ENCODE measurements at regions not wholly inside any gene's neighbourhood (a gene's known extent, or its start where the extent isn't known, plus 50 kb on each side); places are given as distances from the start of the nearest gene placed in this dataset.

DNA sequence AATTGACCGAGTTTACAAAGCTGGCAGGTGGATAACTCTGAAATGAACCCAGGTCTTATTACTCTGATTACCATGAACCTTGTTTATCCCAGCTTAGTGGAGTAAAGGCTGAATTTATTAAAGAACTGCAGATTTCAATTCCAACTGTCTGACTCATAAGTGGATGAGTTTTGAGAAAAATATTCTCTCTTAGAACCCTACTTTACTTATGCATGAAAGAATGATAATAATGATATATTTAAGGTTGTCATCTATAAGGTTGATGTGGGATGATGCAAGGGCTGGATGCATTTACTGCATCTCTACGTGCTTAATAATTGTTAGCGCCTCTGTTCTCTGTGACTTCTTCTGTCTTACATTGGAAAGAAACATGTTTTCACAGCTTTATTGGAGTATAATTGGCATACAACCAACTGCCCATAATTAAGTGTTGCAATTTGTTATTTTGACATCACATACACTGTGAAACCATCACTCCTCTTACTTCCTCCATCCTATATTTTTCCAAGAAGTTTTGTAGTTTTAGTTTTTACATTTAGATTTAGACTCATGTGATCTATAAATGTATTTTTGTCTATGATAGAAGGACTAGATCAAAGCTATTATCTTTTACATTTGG lies 771.2 kb upstream of the ARRDC4 start:
- H4K20me1 ChIP-seq (ENCODE audit: control insufficient read depth, insufficient read depth, low read depth, low read length): no peaks in the 10 kb centered on the region
- TF ChIP-seq EZH2phosphoT487 (IDR thresholded peaks at IDR 0.05; ENCODE audit: borderline replicate concordance, low read length): no peak
- TF ChIP-seq, protein P1, sequence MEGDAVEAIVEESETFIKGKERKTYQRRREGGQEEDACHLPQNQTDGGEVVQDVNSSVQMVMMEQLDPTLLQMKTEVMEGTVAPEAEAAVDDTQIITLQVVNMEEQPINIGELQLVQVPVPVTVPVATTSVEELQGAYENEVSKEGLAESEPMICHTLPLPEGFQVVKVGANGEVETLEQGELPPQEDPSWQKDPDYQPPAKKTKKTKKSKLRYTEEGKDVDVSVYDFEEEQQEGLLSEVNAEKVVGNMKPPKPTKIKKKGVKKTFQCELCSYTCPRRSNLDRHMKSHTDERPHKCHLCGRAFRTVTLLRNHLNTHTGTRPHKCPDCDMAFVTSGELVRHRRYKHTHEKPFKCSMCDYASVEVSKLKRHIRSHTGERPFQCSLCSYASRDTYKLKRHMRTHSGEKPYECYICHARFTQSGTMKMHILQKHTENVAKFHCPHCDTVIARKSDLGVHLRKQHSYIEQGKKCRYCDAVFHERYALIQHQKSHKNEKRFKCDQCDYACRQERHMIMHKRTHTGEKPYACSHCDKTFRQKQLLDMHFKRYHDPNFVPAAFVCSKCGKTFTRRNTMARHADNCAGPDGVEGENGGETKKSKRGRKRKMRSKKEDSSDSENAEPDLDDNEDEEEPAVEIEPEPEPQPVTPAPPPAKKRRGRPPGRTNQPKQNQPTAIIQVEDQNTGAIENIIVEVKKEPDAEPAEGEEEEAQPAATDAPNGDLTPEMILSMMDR (IDR thresholded peaks at IDR 0.05; ENCODE audit: low read depth, low read length, poor library complexity, severe bottlenecking): no peak
- no peak overlapping the region for H3K4me2 ChIP-seq (ENCODE audit: low read length)

DNA sequence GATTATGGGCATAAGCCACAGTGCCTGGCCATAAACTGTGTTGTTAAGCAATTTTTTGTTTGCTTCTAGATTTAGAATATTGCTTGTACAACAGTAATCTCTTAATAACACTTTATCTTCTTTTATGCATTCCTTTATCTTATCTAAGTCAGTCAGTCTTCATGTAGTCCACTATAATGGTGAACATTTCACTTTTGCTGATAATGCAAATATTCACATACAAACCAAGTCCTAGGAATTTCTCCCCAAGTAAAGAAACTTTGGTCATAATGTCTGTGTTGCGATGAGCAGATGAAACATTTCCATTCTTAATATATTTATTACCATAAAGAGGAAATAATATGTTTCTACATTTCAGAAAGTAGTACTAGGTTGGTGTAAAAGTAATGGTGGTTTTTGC lies 765.8 kb upstream of the ARRDC4 start:
- no peak for TF ChIP-seq EZH2phosphoT487 (IDR thresholded peaks at IDR 0.05; ENCODE audit: borderline replicate concordance, low read length)
- TF ChIP-seq, protein P1 (IDR thresholded peaks at IDR 0.05; ENCODE audit: low read depth, low read length, poor library complexity, severe bottlenecking): no peak
- no peak overlapping the region for H3K4me2 ChIP-seq (ENCODE audit: low read length)
- no peaks in the 10 kb centered on the region for H3K9me3 ChIP-seq (ENCODE audit: control insufficient read depth, insufficient read depth, low read length)

More for the DNA sequence above, 771.2 kb upstream of the ARRDC4 start:
- H3K9me2 ChIP-seq (replicated peaks; ENCODE audit: control insufficient read depth, low read length): no peaks in the 10 kb centered on the region
- no peaks in the 10 kb centered on the region for H3K4me1 ChIP-seq (ENCODE audit: control insufficient read depth, low read length)
- no peaks in the 10 kb centered on the region for H3K9me3 ChIP-seq (ENCODE audit: control insufficient read depth, insufficient read depth, low read length)
- H3K79me2 ChIP-seq (ENCODE audit: control insufficient read depth, low read length): no peaks in the 10 kb centered on the region
- no peaks in the 10 kb centered on the region for H3F3A ChIP-seq (ENCODE audit: control insufficient read depth, insufficient read depth)
- H3K27ac ChIP-seq (ENCODE audit: low read depth, low read length): no peak overlapping the region
- no peaks in the 10 kb centered on the region for H3K27me3 ChIP-seq (ENCODE audit: control insufficient read depth, low read length)
- no peaks in the 10 kb centered on the region for H3K36me3 ChIP-seq (ENCODE audit: control insufficient read depth, low read length)
- H3K4me3 ChIP-seq (ENCODE audit: low read length): no peak overlapping the region

DNA sequence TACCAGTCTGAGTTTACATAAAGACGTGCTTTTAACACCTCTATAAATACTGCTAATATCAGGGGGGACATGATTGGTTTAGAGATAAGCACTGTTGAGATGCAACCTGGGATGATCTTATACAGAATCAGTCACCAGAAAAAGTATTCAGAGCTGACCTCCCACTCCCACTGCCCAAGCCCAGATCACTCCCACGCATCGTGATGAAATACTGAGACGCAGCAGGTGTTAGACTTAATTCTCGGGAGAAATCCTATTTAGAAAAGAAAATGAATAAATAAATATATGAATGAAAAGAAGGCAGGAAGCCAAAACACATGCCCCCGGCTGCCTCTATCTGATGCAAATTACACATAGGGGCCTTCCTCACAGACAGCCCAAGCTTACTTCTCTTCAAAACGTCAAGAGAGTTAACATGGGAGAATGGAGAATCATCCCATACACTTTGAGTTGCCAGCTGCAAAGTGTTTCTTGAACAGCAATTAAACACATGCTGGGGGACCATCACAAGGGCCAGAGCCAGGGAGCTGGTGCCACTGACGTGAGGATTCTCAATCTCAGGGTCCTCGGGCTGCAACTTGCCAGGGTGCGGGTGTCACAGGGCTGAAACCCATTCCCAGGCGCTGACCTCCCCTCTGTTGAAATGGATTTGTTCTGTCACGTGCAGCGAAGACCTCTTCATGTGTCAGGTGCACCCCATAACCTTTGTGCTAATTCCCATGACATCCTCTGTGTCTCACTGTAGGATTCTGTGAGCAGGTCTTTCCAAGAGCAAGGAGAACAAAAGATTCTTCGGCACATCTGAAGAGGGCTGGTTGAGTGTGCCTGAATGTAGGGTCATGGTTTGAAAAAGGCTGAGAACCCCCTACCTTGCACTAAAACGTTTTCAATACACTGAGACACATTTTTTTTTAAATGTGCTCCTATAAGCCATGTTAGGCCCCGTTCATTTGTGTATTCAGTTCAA lies 764.2 kb upstream of the ARRDC4 start:
- Histone ChIP-seq H3K9me2 (replicated peaks; ENCODE audit: control insufficient read depth, low read length) (no peaks in the 10 kb centered on the region), H3F3A (ENCODE audit: control insufficient read depth, insufficient read depth) (no peaks in the 10 kb centered on the region), H3K4me2 (ENCODE audit: low read length) (no peak overlapping the region), H3K9me3 (ENCODE audit: control insufficient read depth, insufficient read depth, low read length) (no peaks in the 10 kb centered on the region), H3K79me2 (ENCODE audit: control insufficient read depth, low read length) (no peaks in the 10 kb centered on the region), H4K20me1 (ENCODE audit: control insufficient read depth, insufficient read depth, low read depth, low read length) (no peaks in the 10 kb centered on the region), H3K4me1 (ENCODE audit: control insufficient read depth, low read length) (no peaks in the 10 kb centered on the region), H3K4me3 (ENCODE audit: low read length) (no peak overlapping the region), H3K27ac (ENCODE audit: low read depth, low read length) (no peak overlapping the region), H3K36me3 (ENCODE audit: control insufficient read depth, low read length) (no peaks in the 10 kb centered on the region), H3K27me3 (ENCODE audit: control insufficient read depth, low read length) (no peaks in the 10 kb centered on the region)
- TF ChIP-seq EZH2phosphoT487 (IDR thresholded peaks at IDR 0.05; ENCODE audit: borderline replicate concordance, low read length): no peak
- TF ChIP-seq, protein P1 (IDR thresholded peaks at IDR 0.05; ENCODE audit: low read depth, low read length, poor library complexity, severe bottlenecking): no peak

More for the DNA sequence above, 765.8 kb upstream of the ARRDC4 start:
- no peaks in the 10 kb centered on the region for H3K27me3 ChIP-seq (ENCODE audit: control insufficient read depth, low read length)
- H3F3A ChIP-seq (ENCODE audit: control insufficient read depth, insufficient read depth): no peaks in the 10 kb centered on the region
- no peak overlapping the region for H3K4me3 ChIP-seq (ENCODE audit: low read length)
- no peaks in the 10 kb centered on the region for H3K79me2 ChIP-seq (ENCODE audit: control insufficient read depth, low read length)
- H3K4me1 ChIP-seq (ENCODE audit: control insufficient read depth, low read length): no peaks in the 10 kb centered on the region
- H3K36me3 ChIP-seq (ENCODE audit: control insufficient read depth, low read length): no peaks in the 10 kb centered on the region
- no peaks in the 10 kb centered on the region for H4K20me1 ChIP-seq (ENCODE audit: control insufficient read depth, insufficient read depth, low read depth, low read length)
- no peaks in the 10 kb centered on the region for H3K9me2 ChIP-seq (replicated peaks; ENCODE audit: control insufficient read depth, low read length)
- no peak overlapping the region for H3K27ac ChIP-seq (ENCODE audit: low read depth, low read length)
